NB4 (cell line): ENCODE measurements at regions not wholly inside any gene's neighbourhood (a gene's known extent, or its start where the extent isn't known, plus 50 kb on each side); places are given as distances from the start of the nearest gene placed in this dataset.

Experiments used
- CTCF ChIP-seq: IDR thresholded peaks from one replicate; pipeline ENCODE4 v1.5.1; 2012; ENCODE audit warnings: low read depth, low read length
- MYC ChIP-seq: IDR thresholded peaks from 2 replicates; pipeline ENCODE4 v1.6.1; 2011; ENCODE audit warnings: low read depth, low read length
- POLR2A ChIP-seq: IDR thresholded peaks from 2 replicates; pipeline ENCODE4 v1.6.1; 2011; ENCODE audit warnings: mild to moderate bottlenecking; ENCODE audit not compliant: insufficient read length; ENCODE audit errors: extremely low read depth

- TF ChIP-seq CTCF (no peak), POLR2A (no peak), MYC (no peak)
Measured at GRCh38 chr4:75345423-75345822, 168.8 kb downstream of the RCHY1 start.
